GM12878 (cell line): ENCODE measurements at regions not wholly inside any gene's neighbourhood (a gene's known extent, or its start where the extent isn't known, plus 50 kb on each side); places are given as distances from the start of the nearest gene placed in this dataset.

Source experiments
- ATAC-seq: fragments of 200-7000 bp; cut with Tn5 transposase; 3 replicates; pipeline ENCODE4 v1.9.1; 2020; ENCODE audit warnings: mild to moderate bottlenecking, moderate library complexity
- BruUV-seq: library from RNA; stranded (reverse); fragments of 400-500 nt; replicated peaks from 2 replicates; lab custom pipeline; 2021; lab: Mats Ljungman, UMichigan
- CTCF ChIA-PET: fragments of 300-600 bp; sonication (Branson Sonifier 250); formaldehyde crosslinking; extraction: SDS; loops from one replicate; lab custom pipeline; 2021; ENCODE audit warnings: inconsistent platforms; lab: Yijun Ruan, JAX
- POLR2A ChIA-PET: fragments of 350-600 bp; formaldehyde crosslinking; extraction: SDS; loops from one replicate; lab custom pipeline; 2021; ENCODE audit warnings: inconsistent platforms; lab: Charles Lee
- RAD21 ChIA-PET: fragments of 300-600 bp; sonication (Branson Sonifier 250); formaldehyde crosslinking; loops from one replicate; lab custom pipeline; 2023; ENCODE audit warnings: antibody characterized with exemption; ENCODE audit not compliant: unreplicated experiment; lab: Charles Lee
- SMC1A ChIA-PET: fragments of 300-600 bp; sonication (Branson Sonifier 250); formaldehyde crosslinking; loops from one replicate; lab custom pipeline; 2023; ENCODE audit not compliant: unreplicated experiment, uncharacterized antibody; lab: Charles Lee
- DNase-seq: peaks from one replicate; pipeline ENCODE4 v3.0.0-alpha.2; 2011; ENCODE audit warnings: low read depth, low spot score
- FAIRE-seq: peaks from 3 replicates; lab custom pipeline; 2011; peaks lifted over from hg19 to GRCh38; lab: Jason Lieb, UNC
- H2AFZ ChIP-seq: 2 replicates; pipeline ENCODE4 v1.6.0; 2011; ENCODE audit warnings: low read depth, low read length, control low read depth; ENCODE audit not compliant: control insufficient read depth
- H3K27ac ChIP-seq: 2 replicates; pipeline ENCODE4 v1.5.1; 2011; ENCODE audit warnings: control low read depth; ENCODE audit not compliant: control insufficient read depth, insufficient read depth
- H3K27me3 ChIP-seq, 2 experiments: replicated peaks in 1 of 2; 2 replicates each; pipeline versions ENCODE4 v1.6.0 to v1.6.1; 2011; ENCODE audit warnings: low read length in 1 of 2; ENCODE audit not compliant: control insufficient read depth in 2 of 2, insufficient read depth in 2 of 2
- H3K36me3 ChIP-seq, 2 experiments: 2 replicates each; pipeline ENCODE4 v1.5.1; 2011; ENCODE audit warnings: low read length in 1 of 2; ENCODE audit not compliant: control insufficient read depth in 2 of 2, insufficient read depth in 2 of 2
- H3K4me1 ChIP-seq: 2 replicates; pipeline ENCODE4 v1.6.1; 2011; ENCODE audit warnings: mild to moderate bottlenecking, low read length, moderate library complexity, mixed read lengths; ENCODE audit not compliant: control insufficient read depth, insufficient read depth
- H3K4me2 ChIP-seq: 2 replicates; pipeline ENCODE4 v1.6.0; 2011; ENCODE audit warnings: control low read depth; ENCODE audit not compliant: control insufficient read depth, insufficient read depth
- H3K4me3 ChIP-seq: fragments of 200-600 bp; sonication (generic); 2 replicates; pipeline ENCODE4 v1.5.1; 2016
- H3K79me2 ChIP-seq: 2 replicates; pipeline ENCODE4 v1.6.0; 2011; ENCODE audit warnings: low read length; ENCODE audit not compliant: control insufficient read depth, insufficient read depth
- H3K9ac ChIP-seq: 2 replicates; pipeline ENCODE4 v1.8.0; 2011; ENCODE audit warnings: low read length, control low read depth, mixed read lengths; ENCODE audit not compliant: control insufficient read depth, insufficient read depth
- H3K9me3 ChIP-seq: replicated peaks from 3 replicates; pipeline ENCODE4 v1.5.1; 2011; ENCODE audit warnings: mild to moderate bottlenecking, low read length; ENCODE audit not compliant: control insufficient read depth, insufficient read depth
- H4K20me1 ChIP-seq: 2 replicates; pipeline ENCODE4 v1.6.0; 2011; ENCODE audit not compliant: control insufficient read depth, insufficient read depth
- BRCA1 ChIP-seq: IDR thresholded peaks from 2 replicates; pipeline ENCODE4 v1.6.1; 2011; ENCODE audit warnings: low read depth, low read length, improper control_type of control experiment
- JUNB ChIP-seq: IDR thresholded peaks from 2 replicates; pipeline ENCODE4 v1.6.1; 2016; ENCODE audit warnings: antibody characterized with exemption, mild to moderate bottlenecking
- MEF2A ChIP-seq: IDR thresholded peaks from 2 replicates; pipeline ENCODE4 v1.6.1; 2011; ENCODE audit warnings: low read depth, mild to moderate bottlenecking, low read length, moderate library complexity; ENCODE audit not compliant: insufficient read depth
- PML ChIP-seq: IDR thresholded peaks from 2 replicates; pipeline ENCODE4 v1.6.1; 2012; ENCODE audit warnings: low read length, inconsistent platforms
- SMC3 ChIP-seq: IDR thresholded peaks from 2 replicates; pipeline ENCODE4 v1.6.1; 2011; ENCODE audit warnings: low read length, improper control_type of control experiment, borderline replicate concordance
- SPI1 ChIP-seq: IDR thresholded peaks from 2 replicates; pipeline ENCODE4 v1.6.1; 2011; ENCODE audit warnings: low read depth, mild to moderate bottlenecking, low read length, moderate library complexity, borderline replicate concordance; ENCODE audit not compliant: insufficient read depth
- TAF1 ChIP-seq: IDR thresholded peaks from 2 replicates; pipeline ENCODE4 v1.6.1; 2011; ENCODE audit warnings: mild to moderate bottlenecking, low read depth, low read length, borderline replicate concordance
- WRNIP1 ChIP-seq: IDR thresholded peaks from 2 replicates; pipeline ENCODE4 v1.6.1; 2011; ENCODE audit warnings: low read depth, low read length, improper control_type of control experiment, borderline replicate concordance
- in situ Hi-C: fragments of 300-500 bp; cut with MboI; formaldehyde crosslinking; loops from 9 replicates; pipeline ENCODE4 v1.14.3; 2018; ENCODE audit warnings: mixed read lengths
- intact Hi-C: fragments of 100-400 bp; cut with micrococcal nuclease; formaldehyde crosslinking; loops from one replicate; pipeline ENCODE4 v1.14.2; 2022; ENCODE audit not compliant: unreplicated experiment
- TF ChIP-seq, protein P1 (sequence below): fragments of 150-350 bp; IDR thresholded peaks from 2 replicates; pipeline ENCODE4 v1.6.1; 2016; ENCODE audit warnings: low read depth, low read length

- no peak for TF ChIP-seq SPI1
- TF ChIP-seq, protein P1, sequence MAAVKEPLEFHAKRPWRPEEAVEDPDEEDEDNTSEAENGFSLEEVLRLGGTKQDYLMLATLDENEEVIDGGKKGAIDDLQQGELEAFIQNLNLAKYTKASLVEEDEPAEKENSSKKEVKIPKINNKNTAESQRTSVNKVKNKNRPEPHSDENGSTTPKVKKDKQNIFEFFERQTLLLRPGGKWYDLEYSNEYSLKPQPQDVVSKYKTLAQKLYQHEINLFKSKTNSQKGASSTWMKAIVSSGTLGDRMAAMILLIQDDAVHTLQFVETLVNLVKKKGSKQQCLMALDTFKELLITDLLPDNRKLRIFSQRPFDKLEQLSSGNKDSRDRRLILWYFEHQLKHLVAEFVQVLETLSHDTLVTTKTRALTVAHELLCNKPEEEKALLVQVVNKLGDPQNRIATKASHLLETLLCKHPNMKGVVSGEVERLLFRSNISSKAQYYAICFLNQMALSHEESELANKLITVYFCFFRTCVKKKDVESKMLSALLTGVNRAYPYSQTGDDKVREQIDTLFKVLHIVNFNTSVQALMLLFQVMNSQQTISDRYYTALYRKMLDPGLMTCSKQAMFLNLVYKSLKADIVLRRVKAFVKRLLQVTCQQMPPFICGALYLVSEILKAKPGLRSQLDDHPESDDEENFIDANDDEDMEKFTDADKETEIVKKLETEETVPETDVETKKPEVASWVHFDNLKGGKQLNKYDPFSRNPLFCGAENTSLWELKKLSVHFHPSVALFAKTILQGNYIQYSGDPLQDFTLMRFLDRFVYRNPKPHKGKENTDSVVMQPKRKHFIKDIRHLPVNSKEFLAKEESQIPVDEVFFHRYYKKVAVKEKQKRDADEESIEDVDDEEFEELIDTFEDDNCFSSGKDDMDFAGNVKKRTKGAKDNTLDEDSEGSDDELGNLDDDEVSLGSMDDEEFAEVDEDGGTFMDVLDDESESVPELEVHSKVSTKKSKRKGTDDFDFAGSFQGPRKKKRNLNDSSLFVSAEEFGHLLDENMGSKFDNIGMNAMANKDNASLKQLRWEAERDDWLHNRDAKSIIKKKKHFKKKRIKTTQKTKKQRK, result no peak
- no peak for TF ChIP-seq WRNIP1
- TF ChIP-seq SMC3, result no peak
- TF ChIP-seq MEF2A, result no peak
- TF ChIP-seq TAF1, result no peak
- no peak for TF ChIP-seq PML
Measured at GRCh38 chr2:186427970-186428369, 58.1 kb upstream of the ZC3H15 start (continued).

- POLR2A ChIA-PET, result no interaction called here
- in situ Hi-C loops (no loop called here), intact Hi-C loops (no loop called here)
- no TSS peak for BruUV-seq
- no peaks in the 10 kb centered on the region for H3K27me3 ChIP-seq
- no peaks in the 10 kb centered on the region for H3K9me3 ChIP-seq
- SMC1A ChIA-PET, result interaction anchor here (1.2 kb wide), 1 partner anchor 9 kb away, joined by 3 read pairs; no protein-coding TSS in a partner anchor
- ATAC-seq (no peak), DNase-seq (no peak), FAIRE-seq (no peak)
- no peak overlapping the region for H2AFZ ChIP-seq
- H3K79me2 ChIP-seq, result no peaks in the 10 kb centered on the region
- no peak overlapping the region for H3K4me2 ChIP-seq
- no peak overlapping the region for H3K27ac ChIP-seq
- CTCF ChIA-PET, result no interaction called here
- H3K36me3 ChIP-seq, result no peaks in the 10 kb centered on the region; a peak in 2 of 4 replicates
- RAD21 ChIA-PET, result no interaction called here
- H3K4me3 ChIP-seq, result no peak overlapping the region
- TF ChIP-seq BRCA1 (no peak), JUNB (0 out of 2 replicates have a peak, but pooled peaks have one; percentile 22)
- H4K20me1 ChIP-seq, result no peaks in the 10 kb centered on the region
- H3K4me1 ChIP-seq, result no peaks in the 10 kb centered on the region; the same call in 1 of the 2 replicates
- H3K9ac ChIP-seq, result no peak overlapping the region
Measured at GRCh38 chr2:186429104-186429503, 57.0 kb upstream of the ZC3H15 start.
